OCI-LY7 (cell line): ENCODE measurements at regions not wholly inside any gene's neighbourhood (a gene's known extent, or its start where the extent isn't known, plus 50 kb on each side); places are given as distances from the start of the nearest gene placed in this dataset.

Source experiments
- CTCF ChIP-seq: fragments of 200-600 bp; sonication (generic); conservative IDR thresholded peaks from 2 replicates; pipeline ENCODE4 v1.5.1; 2014; ENCODE audit warnings: mild to moderate bottlenecking, antibody characterized with exemption, low read length, moderate library complexity, mixed read lengths
- EZH2phosphoT487 ChIP-seq: fragments of 200-600 bp; sonication (generic); IDR thresholded peaks from 2 replicates; pipeline ENCODE4 v1.6.1; 2018; ENCODE audit warnings: low read depth, borderline replicate concordance, mild to moderate bottlenecking, mixed run types, antibody characterized with exemption, low read length, moderate library complexity, mixed read lengths

- no peak for TF ChIP-seq CTCF
- TF ChIP-seq EZH2phosphoT487 = no peak
Observed at GRCh38 chr13:74361274-74361673, 227.1 kb upstream of the KLF12 start.
